CD14-positive monocyte (primary cell): ENCODE measurements at regions not wholly inside any gene's neighbourhood (a gene's known extent, or its start where the extent isn't known, plus 50 kb on each side); places are given as distances from the start of the nearest gene placed in this dataset.

Experiments
- DNase-seq, 3 donors: peaks; one replicate each; pipeline ENCODE4 v3.0.0-alpha.2; 2011 to 2022
- H2AFZ ChIP-seq: 2 replicates; pipeline ENCODE4 v1.6.0; 2012; ENCODE audit warnings: mild to moderate bottlenecking, low read depth, low read length, inconsistent platforms; ENCODE audit not compliant: insufficient read depth, poor library complexity, severe bottlenecking
- H3K27ac ChIP-seq, 2 donors: 1 replicate in 1 of 2; 2 replicates in 1 of 2; pipeline ENCODE4 v1.5.1; 2012 to 2013; ENCODE audit warnings: low read length in 2 of 2, control low read depth in 1 of 2, inconsistent platforms in 1 of 2, low read depth in 1 of 2, mild to moderate bottlenecking in 1 of 2
- H3K27me3 ChIP-seq, 2 donors: one replicate each; pipeline versions ENCODE4 v1.6.0 to v1.6.1; 2011 to 2013; ENCODE audit warnings: low read length in 2 of 2; ENCODE audit not compliant: control insufficient read depth in 2 of 2, insufficient read depth in 2 of 2
- H3K36me3 ChIP-seq, 2 donors: replicated peaks in 1 of 2; 1 replicate in 1 of 2; 2 replicates in 1 of 2; pipeline versions ENCODE4 v1.5.1 to v1.6.1; 2012 to 2013; ENCODE audit warnings: low read length in 2 of 2, control low read depth in 1 of 2, inconsistent platforms in 1 of 2, mild to moderate bottlenecking in 1 of 2; ENCODE audit not compliant: insufficient read depth in 2 of 2, control insufficient read depth in 1 of 2
- H3K4me1 ChIP-seq, 2 donors: 1 replicate in 1 of 2; 2 replicates in 1 of 2; pipeline versions ENCODE4 v1.5.1 to v1.6.1; 2012 to 2013; ENCODE audit warnings: low read length in 2 of 2, control low read depth in 1 of 2, inconsistent platforms in 1 of 2, mild to moderate bottlenecking in 1 of 2, moderate library complexity in 1 of 2; ENCODE audit not compliant: insufficient read depth in 2 of 2, control insufficient read depth in 1 of 2
- H3K4me2 ChIP-seq: replicated peaks from 2 replicates; pipeline ENCODE3; 2012; ENCODE audit warnings: low read length, moderate library complexity, mild to moderate bottlenecking; ENCODE audit not compliant: poor library complexity, severe bottlenecking; ENCODE audit errors: extremely low read depth
- H3K4me3 ChIP-seq, 3 experiments: fragments of 200-600 bp in 1 of 3; sonication (generic) in 1 of 3; replicated peaks in 1 of 3; 1 replicate in 2 of 3; 2 replicates in 1 of 3; pipeline ENCODE4 v1.5.1; 2011 to 2013; ENCODE audit warnings: low read length in 3 of 3, mild to moderate bottlenecking in 3 of 3, control low read depth in 2 of 3, low read depth in 2 of 3, inconsistent platforms in 1 of 3, moderate library complexity in 1 of 3
- H3K79me2 ChIP-seq: 2 replicates; pipeline ENCODE4 v1.6.0; 2012; ENCODE audit warnings: mild to moderate bottlenecking, control low read depth, inconsistent platforms, low read length, moderate library complexity; ENCODE audit not compliant: insufficient read depth
- H3K9ac ChIP-seq: 2 replicates; pipeline ENCODE4 v1.6.0; 2017; ENCODE audit warnings: low read length, mild to moderate bottlenecking; ENCODE audit not compliant: insufficient read depth, poor library complexity, severe bottlenecking
- H3K9me3 ChIP-seq, 2 donors: replicated peaks in 1 of 2; 1 replicate in 1 of 2; 2 replicates in 1 of 2; pipeline versions ENCODE4 v1.5.1 to v1.6.1; 2012 to 2013; ENCODE audit warnings: low read length in 2 of 2, control low read depth in 1 of 2; ENCODE audit not compliant: control insufficient read depth in 1 of 2, insufficient read depth in 1 of 2
- H4K20me1 ChIP-seq: 2 replicates; pipeline ENCODE4 v1.6.0; 2012; ENCODE audit warnings: mild to moderate bottlenecking, low read length, control low read depth, moderate library complexity; ENCODE audit not compliant: insufficient read depth
- H3K27ac Mint-ChIP-seq, 7 donors: one replicate each; pipeline ENCODE4 v1.8.0; 2020; ENCODE audit warnings: mild to moderate bottlenecking in 7 of 7, mixed read lengths in 7 of 7, moderate library complexity in 6 of 7, inconsistent platforms in 2 of 7
- H3K27me3 Mint-ChIP-seq, 3 donors: one replicate each; pipeline ENCODE4 v1.8.0; 2021 to 2022; ENCODE audit warnings: low read depth in 3 of 3, mild to moderate bottlenecking in 3 of 3, mixed read lengths in 3 of 3, moderate library complexity in 3 of 3, inconsistent platforms in 1 of 3
- H3K36me3 Mint-ChIP-seq, 2 donors: one replicate each; pipeline ENCODE4 v1.8.0; 2020; ENCODE audit warnings: mixed read lengths in 2 of 2, inconsistent platforms in 1 of 2, mild to moderate bottlenecking in 1 of 2
- H3K4me1 Mint-ChIP-seq: one replicate; pipeline ENCODE4 v1.8.0; 2020; ENCODE audit warnings: mild to moderate bottlenecking, mixed read lengths
- H3K4me3 Mint-ChIP-seq, 2 donors: one replicate each; pipeline ENCODE4 v1.8.0; 2020; ENCODE audit warnings: mild to moderate bottlenecking in 2 of 2, mixed read lengths in 2 of 2, moderate library complexity in 1 of 2
- H3K9me3 Mint-ChIP-seq, 7 donors: one replicate each; pipeline ENCODE4 v1.8.0; 2020 to 2022; ENCODE audit warnings: mixed read lengths in 7 of 7, mild to moderate bottlenecking in 6 of 7, moderate library complexity in 6 of 7, inconsistent platforms in 2 of 7
- CTCF ChIP-seq: fragments of 200-600 bp; IDR thresholded peaks from one replicate; pipeline ENCODE4 v1.8.0; 2022; ENCODE audit warnings: antibody characterized with exemption, mild to moderate bottlenecking
- WGBS: methylation state at CpG from one replicate; pipeline ENCODE4 v1.1.5; 2013; ENCODE audit warnings: missing lambda C conversion rate; ENCODE audit not compliant: insufficient coverage; 5-methylcytosine and 5-hydroxymethylcytosine counted together
- intact Hi-C, 2 donors: fragments of 100-400 bp; cut with micrococcal nuclease; formaldehyde crosslinking; loops; one replicate each; pipeline versions ENCODE4 v1.15.0 to v1.15.1; 2023

GRCh38 chr3:132987396-132987795, 50.8 kb upstream of the TMEM108 start:
- Mint-ChIP-seq H3K36me3 (no peaks in the 10 kb centered on the region), H3K4me1 (no peaks in the 10 kb centered on the region), H3K27me3 (peaks cover 0 to 3% (median 2%) of the 10 kb centered on the region in 3 donors), H3K27ac (no peak overlapping the region), H3K4me3 (no peak overlapping the region), H3K9me3 (peaks cover 0 to 9% (median 1%) of the 10 kb centered on the region in 7 donors)
- no peak for DNase-seq
- TF ChIP-seq CTCF, result no peak
- Histone ChIP-seq H3K9me3 (peaks cover 0 to 3% of the 10 kb centered on the region in 2 donors), H3K4me1 (no peaks in the 10 kb centered on the region), H3K36me3 (no peaks in the 10 kb centered on the region), H3K4me2 (no peak overlapping the region), H3K79me2 (no peaks in the 10 kb centered on the region), H3K9ac (no peak overlapping the region), H3K27me3 (no peaks in the 10 kb centered on the region), H4K20me1 (no peaks in the 10 kb centered on the region), H2AFZ (no peak overlapping the region), H3K27ac (no peak overlapping the region), H3K4me3 (no peak overlapping the region)
- no CpG with 5 or more reads among the region's 4 CpGs for WGBS
- intact Hi-C loops, result no loop called here

DNA sequence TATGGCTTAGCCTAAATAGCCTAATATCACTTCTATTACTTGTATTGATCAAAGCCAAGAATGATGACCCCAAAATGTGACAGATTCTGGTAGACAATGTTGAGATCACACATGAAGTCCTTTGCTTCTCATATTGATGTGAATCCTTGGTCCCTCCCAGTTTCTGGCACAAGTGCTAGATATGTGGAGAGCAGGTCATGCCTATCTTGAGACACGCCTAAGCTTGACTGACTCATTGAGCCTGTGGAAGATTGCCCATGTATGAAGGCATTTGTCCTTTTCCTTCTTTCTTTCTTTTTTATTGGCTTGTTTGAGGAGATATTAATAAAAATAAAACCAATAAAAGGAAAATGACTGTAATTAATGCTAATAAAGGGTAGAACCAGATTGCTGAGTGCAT, 54.0 kb upstream of the TMEM108 start:
- H3K36me3 Mint-ChIP-seq, result no peaks in the 10 kb centered on the region
- Histone ChIP-seq H3K36me3 (no peaks in the 10 kb centered on the region), H2AFZ (no peak overlapping the region), H3K4me3 (no peak overlapping the region), H3K27me3 (no peaks in the 10 kb centered on the region), H3K27ac (no peak overlapping the region), H3K79me2 (no peaks in the 10 kb centered on the region), H3K9ac (no peak overlapping the region), H3K4me2 (no peak overlapping the region), H4K20me1 (no peaks in the 10 kb centered on the region), H3K4me1 (no peaks in the 10 kb centered on the region), H3K9me3 (peaks cover 0 to 3% of the 10 kb centered on the region in 2 donors)
- peaks cover 0 to 4% (median 2%) of the 10 kb centered on the region in 3 donors for H3K27me3 Mint-ChIP-seq
- H3K9me3 Mint-ChIP-seq, result peaks cover 0 to 9% (median 3%) of the 10 kb centered on the region in 7 donors
- intact Hi-C loops, result no loop called here
- DNase-seq, result no peak
- H3K4me1 Mint-ChIP-seq, result no peaks in the 10 kb centered on the region
- no peak overlapping the region for H3K27ac Mint-ChIP-seq
- no CpG with 5 or more reads among the region's 1 CpG for WGBS
- TF ChIP-seq CTCF, result no peak
- no peak overlapping the region for H3K4me3 Mint-ChIP-seq
